ENCODE measurements at regions not wholly inside any gene's neighbourhood (a gene's known extent, or its start where the extent isn't known, plus 50 kb on each side); places are given as distances from the start of the nearest gene placed in this dataset.

DNA sequence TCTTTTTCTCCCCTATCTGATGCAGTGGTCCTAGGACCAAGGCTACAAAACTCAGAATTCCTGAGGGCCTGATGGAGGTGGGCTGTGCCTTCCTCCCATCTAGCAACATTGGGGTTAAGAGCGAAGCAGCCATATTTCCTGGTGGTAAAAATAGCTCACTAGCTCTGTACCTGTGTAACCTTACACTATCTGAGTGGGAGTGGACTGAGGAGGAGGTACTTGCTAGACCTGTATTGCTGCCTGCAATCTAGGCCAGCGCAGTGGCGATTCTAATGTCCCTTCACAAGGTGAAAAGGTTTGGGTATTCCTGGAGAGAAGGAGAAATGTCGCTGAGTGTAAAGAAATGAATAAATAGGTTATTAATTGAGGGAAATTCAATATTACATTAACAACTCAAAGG lies 80.2 kb upstream of the LIFR start:
- TF ChIP-seq, protein P1, sequence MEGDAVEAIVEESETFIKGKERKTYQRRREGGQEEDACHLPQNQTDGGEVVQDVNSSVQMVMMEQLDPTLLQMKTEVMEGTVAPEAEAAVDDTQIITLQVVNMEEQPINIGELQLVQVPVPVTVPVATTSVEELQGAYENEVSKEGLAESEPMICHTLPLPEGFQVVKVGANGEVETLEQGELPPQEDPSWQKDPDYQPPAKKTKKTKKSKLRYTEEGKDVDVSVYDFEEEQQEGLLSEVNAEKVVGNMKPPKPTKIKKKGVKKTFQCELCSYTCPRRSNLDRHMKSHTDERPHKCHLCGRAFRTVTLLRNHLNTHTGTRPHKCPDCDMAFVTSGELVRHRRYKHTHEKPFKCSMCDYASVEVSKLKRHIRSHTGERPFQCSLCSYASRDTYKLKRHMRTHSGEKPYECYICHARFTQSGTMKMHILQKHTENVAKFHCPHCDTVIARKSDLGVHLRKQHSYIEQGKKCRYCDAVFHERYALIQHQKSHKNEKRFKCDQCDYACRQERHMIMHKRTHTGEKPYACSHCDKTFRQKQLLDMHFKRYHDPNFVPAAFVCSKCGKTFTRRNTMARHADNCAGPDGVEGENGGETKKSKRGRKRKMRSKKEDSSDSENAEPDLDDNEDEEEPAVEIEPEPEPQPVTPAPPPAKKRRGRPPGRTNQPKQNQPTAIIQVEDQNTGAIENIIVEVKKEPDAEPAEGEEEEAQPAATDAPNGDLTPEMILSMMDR (IDR thresholded peaks at IDR 0.05): no peak
- ATAC-seq (ENCODE audit: low FRiP score) (no peak), DNase-seq (ENCODE audit: low spot score) (no peak)

DNA sequence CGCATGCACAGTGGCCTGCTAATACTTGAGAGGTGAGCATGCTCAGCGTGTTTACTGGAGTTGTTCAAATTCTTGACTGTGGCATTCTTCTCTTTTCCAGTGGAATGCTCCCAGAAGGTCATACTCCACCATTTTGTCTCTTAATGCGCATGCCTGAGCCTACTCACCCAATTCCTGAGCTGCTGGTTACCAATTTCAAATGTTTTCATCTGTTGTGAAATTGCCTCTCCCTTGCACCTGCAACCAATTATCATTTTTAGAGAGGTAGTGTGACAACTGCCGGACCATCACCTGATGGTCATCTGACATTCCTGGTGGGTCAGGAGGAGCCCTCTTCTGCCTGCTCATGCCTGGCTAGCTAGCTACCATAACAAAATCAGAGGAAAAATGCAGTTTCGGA lies 82.2 kb upstream of the LIFR start:
- DNase-seq (ENCODE audit: low spot score) (no peak), ATAC-seq (ENCODE audit: low FRiP score) (no peak)
- TF ChIP-seq, protein P1 (IDR thresholded peaks at IDR 0.05): no peak

DNA sequence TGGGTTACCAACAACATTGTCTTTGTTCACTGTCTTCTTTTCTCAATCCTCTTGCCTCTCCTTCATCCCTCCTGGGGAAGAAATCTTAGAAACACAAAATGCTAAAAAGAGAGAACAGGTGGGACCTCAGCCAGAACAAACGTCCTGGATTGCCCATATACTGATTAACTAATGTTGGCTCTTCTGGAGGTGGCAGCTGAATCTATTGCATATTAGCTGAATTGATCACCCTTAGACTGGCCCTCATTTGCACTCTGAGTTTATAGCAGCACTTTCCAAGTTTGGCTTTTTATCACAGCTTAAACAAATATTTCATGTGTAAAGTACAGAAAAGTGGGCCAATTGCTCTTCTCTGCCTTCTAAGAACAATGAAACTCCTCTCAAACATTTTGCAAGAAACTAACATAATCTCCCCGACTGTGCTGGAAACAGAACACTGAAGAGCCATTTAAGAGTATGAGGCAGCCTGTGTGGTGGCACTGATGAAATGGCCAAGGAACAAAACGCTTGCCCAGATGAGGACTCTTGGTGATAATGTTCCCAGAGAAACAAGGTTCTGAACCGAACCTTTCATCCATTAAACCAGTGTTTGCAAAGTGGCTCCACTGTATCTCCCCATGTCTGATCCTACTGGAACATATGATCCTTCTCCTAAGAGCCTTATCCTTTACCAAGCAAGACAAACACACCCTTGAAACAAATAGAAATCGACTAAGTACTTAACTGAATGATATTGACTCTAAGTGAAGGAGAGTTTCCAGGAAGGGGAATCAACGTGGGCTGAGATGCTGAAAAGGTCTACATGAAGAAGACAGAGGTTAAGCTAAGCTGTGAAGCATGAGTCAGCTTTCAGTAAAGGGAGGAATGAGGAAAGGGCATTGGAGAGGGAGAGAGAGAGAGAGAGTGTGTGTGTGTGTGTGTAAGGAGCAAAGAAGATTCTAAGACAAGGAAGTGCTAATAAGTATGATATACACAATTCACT lies 83.2 kb upstream of the LIFR start:
- TF ChIP-seq, protein P1 (IDR thresholded peaks at IDR 0.05): no peak
- DNase-seq (ENCODE audit: low spot score) (no peak), ATAC-seq (ENCODE audit: low FRiP score) (peak; percentile 69)

DNA sequence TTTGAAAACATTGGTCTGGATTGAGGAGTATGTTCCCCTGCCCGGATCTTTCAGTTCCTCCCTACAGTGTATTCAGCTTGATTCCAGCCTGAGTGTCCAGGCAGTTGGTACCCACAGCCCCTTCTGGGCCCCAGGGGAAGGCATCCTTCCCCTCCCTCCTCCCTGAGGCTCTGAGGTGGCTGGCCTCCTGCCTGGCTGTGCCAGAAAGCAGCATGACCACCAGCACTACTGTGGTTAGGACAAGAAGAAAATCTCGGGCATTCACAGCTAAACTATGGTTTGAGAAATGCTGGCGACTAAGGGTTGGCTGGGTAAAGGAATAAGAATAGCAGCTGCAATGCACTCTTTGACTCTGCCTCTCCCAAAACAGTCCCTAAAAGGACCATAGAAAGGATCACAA lies 84.6 kb upstream of the LIFR start:
- DNase-seq (ENCODE audit: low spot score): no peak
- TF ChIP-seq, protein P1 (IDR thresholded peaks at IDR 0.05): no peak
- no peak for ATAC-seq (ENCODE audit: low FRiP score)

DNA sequence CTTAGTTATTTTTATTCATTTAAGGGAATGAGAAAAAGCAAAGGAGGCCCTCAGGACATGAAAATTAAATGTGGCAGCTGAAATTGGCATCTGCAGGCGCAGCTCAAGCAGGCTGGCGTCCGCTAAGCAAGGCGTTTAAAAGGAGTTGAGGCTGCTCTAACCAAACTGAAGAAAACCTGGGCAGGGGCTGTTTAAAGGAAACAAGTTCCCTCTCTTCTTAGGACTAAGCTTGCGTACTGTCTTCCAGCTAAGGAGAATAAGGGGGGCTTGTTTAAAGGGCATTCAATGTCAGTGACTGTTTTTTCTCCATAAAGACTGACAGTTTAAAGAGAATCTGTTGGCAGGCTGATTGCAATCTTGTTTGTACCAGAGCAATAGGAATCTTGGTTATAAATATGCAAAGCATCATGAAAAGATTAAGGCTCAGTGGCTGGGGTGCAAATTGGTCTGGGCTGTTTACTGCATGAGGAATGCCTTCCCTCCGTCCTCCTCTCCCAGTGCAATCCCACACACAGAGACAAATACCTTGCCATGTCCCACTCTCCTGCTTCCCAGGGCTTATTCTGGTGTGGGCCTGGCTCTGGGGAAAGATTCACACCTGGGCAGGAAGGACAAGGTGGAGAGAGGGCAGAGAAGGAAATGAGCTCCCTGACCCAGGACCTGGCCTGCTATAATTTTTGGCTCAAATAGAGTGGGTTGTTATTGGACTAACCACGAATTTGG lies 85.9 kb upstream of the LIFR start:
- TF ChIP-seq, protein P1 (IDR thresholded peaks at IDR 0.05): no peak
- ATAC-seq (ENCODE audit: low FRiP score) (no peak), DNase-seq (ENCODE audit: low spot score) (no peak)

DNA sequence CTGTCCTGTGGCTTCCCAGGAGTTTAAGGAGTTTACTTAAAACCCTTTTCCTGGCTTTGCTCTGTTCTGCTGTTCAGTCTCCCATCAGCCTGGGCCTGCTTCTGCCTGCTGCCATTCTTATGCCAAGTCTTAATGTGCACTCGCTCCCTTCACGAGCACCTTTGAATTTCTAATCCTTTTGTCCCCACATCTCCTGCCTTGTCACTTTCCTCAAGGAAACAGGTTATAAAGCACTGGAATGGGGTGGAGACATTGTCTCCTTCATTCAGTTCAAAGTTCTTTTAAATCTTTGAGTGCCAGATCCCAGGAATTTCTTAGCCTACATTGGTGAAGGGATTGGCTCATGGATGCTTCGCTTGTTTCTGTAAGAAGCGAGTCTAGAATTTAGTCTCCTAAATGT lies 87.2 kb upstream of the LIFR start:
- no peak for ATAC-seq (ENCODE audit: low FRiP score)
- DNase-seq (ENCODE audit: low spot score): no peak
- TF ChIP-seq, protein P1 (IDR thresholded peaks at IDR 0.05): no peak
